Right atrium auricular region (tissue), 2 donors: ENCODE measurements at regions not wholly inside any gene's neighbourhood (a gene's known extent, or its start where the extent isn't known, plus 50 kb on each side); places are given as distances from the start of the nearest gene placed in this dataset.

ENCODE experiments used
- DNase-seq: peaks from one replicate; pipeline ENCODE4 v3.0.0-alpha.2; 2019; ENCODE audit warnings: low spot score
- H3K27ac ChIP-seq, 2 donors: fragments of 200-600 bp; sonication (generic); 1 replicate in 1 of 2; 2 replicates in 1 of 2; pipeline ENCODE4 v1.5.1; 2016 to 2019
- H3K27me3 ChIP-seq, 2 donors: fragments of 200-600 bp; sonication (generic); one replicate each; pipeline versions ENCODE4 v1.5.1 to v1.6.0; 2017 to 2019
- H3K36me3 ChIP-seq: fragments of 200-600 bp; sonication (generic); one replicate; pipeline ENCODE4 v1.5.1; 2016
- H3K4me1 ChIP-seq, 2 donors: fragments of 200-600 bp; sonication (generic); one replicate each; pipeline versions ENCODE4 v1.5.1 to v1.6.0; 2017 to 2019
- H3K4me3 ChIP-seq, 2 donors: fragments of 200-600 bp; sonication (generic); 1 replicate in 1 of 2; 2 replicates in 1 of 2; pipeline ENCODE4 v1.5.1; 2017 to 2019; ENCODE audit warnings: mild to moderate bottlenecking in 1 of 2, moderate library complexity in 1 of 2
- H3K9me3 ChIP-seq, 2 donors: fragments of 200-600 bp; sonication (generic); one replicate each; pipeline ENCODE4 v1.5.1; 2019
- TF ChIP-seq, protein P1 (sequence below), 2 donors: fragments of 200-600 bp; sonication (generic); IDR thresholded peaks; one replicate each; pipeline ENCODE4 v1.5.1; 2019; ENCODE audit warnings: antibody characterized with exemption in 2 of 2

DNA sequence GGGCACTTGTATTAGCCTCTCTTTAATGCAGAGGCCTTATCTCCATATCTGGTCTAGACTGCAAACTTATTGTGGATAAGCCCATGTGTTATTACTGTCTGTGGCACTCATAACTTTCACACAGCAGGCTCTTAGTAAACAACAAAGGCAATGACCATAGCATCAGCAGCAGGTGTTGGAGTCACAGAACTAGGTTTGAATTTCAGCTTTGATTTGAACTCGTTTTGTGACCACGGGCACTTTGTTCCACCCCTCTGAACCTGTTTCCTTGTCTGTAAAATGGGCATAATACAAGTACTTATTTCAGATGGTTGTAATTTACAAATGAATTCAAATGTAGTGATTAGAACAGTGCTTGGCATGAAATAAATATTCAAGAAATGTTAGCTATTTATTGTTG lies 121.8 kb upstream of the C1GALT1C1 start:
- H3K36me3 ChIP-seq, result no peaks in the 10 kb centered on the region
- no peaks in the 10 kb centered on the region for H3K4me1 ChIP-seq
- H3K27me3 ChIP-seq, result no peaks in the 10 kb centered on the region
- no peak overlapping the region for H3K4me3 ChIP-seq
- TF ChIP-seq, protein P1, sequence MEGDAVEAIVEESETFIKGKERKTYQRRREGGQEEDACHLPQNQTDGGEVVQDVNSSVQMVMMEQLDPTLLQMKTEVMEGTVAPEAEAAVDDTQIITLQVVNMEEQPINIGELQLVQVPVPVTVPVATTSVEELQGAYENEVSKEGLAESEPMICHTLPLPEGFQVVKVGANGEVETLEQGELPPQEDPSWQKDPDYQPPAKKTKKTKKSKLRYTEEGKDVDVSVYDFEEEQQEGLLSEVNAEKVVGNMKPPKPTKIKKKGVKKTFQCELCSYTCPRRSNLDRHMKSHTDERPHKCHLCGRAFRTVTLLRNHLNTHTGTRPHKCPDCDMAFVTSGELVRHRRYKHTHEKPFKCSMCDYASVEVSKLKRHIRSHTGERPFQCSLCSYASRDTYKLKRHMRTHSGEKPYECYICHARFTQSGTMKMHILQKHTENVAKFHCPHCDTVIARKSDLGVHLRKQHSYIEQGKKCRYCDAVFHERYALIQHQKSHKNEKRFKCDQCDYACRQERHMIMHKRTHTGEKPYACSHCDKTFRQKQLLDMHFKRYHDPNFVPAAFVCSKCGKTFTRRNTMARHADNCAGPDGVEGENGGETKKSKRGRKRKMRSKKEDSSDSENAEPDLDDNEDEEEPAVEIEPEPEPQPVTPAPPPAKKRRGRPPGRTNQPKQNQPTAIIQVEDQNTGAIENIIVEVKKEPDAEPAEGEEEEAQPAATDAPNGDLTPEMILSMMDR (IDR thresholded peaks at IDR 0.05), result no peak
- no peak overlapping the region for H3K27ac ChIP-seq
- H3K9me3 ChIP-seq, result no peaks in the 10 kb centered on the region
- DNase-seq, result no peak

DNA sequence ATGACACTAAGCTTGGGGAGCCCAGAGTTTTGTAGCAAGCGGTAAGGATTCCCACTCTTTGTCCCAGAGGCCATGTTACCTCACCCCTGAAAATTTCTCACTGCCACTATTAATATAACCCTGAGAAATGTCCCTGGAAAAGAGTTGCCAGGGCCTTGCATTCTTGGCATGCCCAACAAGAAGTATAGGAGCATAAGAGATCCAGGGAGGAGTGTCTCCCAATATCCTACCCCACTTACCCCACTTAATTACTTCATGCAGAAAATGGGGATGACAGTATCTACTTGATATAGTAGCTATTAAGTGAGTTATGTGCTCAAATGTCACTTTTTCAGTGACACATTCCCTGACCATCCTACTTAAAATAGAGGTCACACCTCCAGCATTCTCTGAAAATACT lies 120.5 kb upstream of the C1GALT1C1 start:
- Histone ChIP-seq H3K27ac (no peak overlapping the region), H3K4me3 (no peak overlapping the region), H3K36me3 (no peaks in the 10 kb centered on the region), H3K4me1 (no peaks in the 10 kb centered on the region), H3K27me3 (no peaks in the 10 kb centered on the region), H3K9me3 (no peaks in the 10 kb centered on the region)
- no peak for DNase-seq
- TF ChIP-seq, protein P1 (IDR thresholded peaks at IDR 0.05), result no peak

DNA sequence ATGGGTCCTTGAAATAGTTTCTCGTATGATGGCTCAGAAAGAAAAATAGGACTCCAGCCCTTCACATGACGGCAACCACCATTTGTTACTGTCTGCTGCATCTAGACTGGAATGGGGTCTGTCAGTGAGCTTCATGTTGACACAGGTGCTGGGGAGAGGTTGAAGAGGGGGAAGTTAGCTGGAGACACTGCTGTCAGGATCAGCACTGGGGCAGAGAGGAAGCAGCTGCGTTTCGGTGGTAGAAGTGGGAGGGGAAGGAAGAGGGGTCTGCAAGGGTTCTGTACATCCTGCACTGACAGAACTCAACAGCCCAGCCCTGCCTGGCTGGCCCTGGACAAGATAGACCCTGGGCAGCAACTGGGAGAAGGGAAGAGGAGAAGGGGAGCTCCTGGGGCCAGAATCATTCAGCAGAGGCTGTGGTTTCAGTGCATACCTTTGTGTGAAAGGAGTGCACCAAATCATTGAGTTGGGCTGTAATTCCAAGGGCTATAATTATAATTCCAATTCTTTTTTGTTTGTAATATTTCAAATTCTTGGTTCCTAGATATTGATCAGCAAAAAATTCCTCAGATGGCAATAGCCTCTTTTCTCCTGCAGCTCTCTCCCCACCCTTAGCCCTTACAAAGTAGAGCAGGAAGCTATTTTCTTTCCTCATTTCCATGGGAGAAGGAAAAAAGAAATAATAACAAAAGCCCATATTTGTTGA lies 119.4 kb upstream of the C1GALT1C1 start:
- no peak overlapping the region for H3K4me3 ChIP-seq
- TF ChIP-seq, protein P1 (IDR thresholded peaks at IDR 0.05), result no peak
- H3K27me3 ChIP-seq, result no peaks in the 10 kb centered on the region
- no peak for DNase-seq
- H3K9me3 ChIP-seq, result no peaks in the 10 kb centered on the region
- H3K4me1 ChIP-seq, result no peaks in the 10 kb centered on the region
- H3K27ac ChIP-seq, result no peak overlapping the region
- H3K36me3 ChIP-seq, result no peaks in the 10 kb centered on the region

DNA sequence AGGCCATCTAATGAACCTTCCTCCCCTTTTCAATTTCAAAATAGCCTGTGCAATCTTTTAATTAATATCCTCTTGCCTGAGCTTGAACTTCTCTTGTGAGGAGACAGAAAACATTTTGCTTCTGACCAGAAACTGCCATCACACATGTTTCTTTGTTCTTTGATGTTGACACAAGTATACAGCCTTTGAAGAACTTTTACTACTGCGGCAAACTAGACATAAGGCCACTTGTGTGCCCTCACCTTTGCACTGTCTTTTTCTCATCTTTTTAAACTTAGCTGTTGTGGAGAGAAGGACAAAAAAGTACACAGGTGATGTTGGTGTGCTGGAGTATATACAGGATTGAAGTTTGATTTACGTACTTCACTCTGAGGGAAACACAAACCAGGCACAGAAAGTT lies 116.3 kb upstream of the C1GALT1C1 start:
- DNase-seq, result no peak
- Histone ChIP-seq H3K4me1 (no peaks in the 10 kb centered on the region), H3K27ac (no peak overlapping the region), H3K36me3 (no peaks in the 10 kb centered on the region), H3K9me3 (no peaks in the 10 kb centered on the region), H3K4me3 (no peak overlapping the region), H3K27me3 (no peaks in the 10 kb centered on the region)
- TF ChIP-seq, protein P1 (IDR thresholded peaks at IDR 0.05), result no peak

DNA sequence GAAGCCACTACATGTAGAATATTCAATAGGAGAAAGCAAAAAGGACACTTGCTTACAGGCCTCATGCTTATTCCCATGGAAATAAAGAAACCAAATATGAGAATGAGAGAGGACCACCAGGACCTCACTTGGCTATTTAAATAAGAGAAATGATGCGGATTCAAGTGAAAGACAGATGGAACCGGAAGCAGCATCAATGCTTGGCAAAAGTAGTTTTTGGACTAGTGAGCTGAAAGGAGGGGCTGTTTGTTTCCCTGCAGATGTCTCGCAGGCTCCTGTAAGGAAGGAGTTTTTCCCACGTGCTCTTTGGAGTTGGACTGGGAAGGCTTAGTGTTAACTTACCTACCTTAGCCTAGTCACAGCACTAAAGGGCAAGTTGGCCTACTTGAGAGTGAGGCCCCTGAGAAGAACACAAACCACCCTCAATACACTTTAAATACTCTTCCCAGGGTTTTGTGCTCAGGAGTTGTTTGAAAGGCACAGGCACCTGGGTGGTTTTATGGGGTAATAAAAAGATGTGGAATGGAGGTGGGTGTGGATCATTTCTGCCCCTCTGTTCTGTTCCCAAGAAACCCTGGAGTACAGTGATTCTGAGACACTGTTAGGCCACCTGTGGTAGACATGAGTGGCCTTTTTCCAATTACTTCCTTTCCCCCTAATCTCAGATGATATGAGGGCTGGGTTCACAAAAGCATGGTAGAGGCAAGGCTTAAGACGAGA lies 113.3 kb upstream of the C1GALT1C1 start:
- Histone ChIP-seq H3K27me3 (no peaks in the 10 kb centered on the region), H3K27ac (no peak overlapping the region), H3K4me1 (no peaks in the 10 kb centered on the region), H3K4me3 (no peak overlapping the region), H3K36me3 (no peaks in the 10 kb centered on the region), H3K9me3 (no peaks in the 10 kb centered on the region)
- no peak for DNase-seq
- TF ChIP-seq, protein P1 (IDR thresholded peaks at IDR 0.05), result no peak
